HG02938 (cell line): ENCODE measurements at regions not wholly inside any gene's neighbourhood (a gene's known extent, or its start where the extent isn't known, plus 50 kb on each side); places are given as distances from the start of the nearest gene placed in this dataset.
"Not testable (repeated sequence)": the region's sequence is repeated elsewhere in the genome, so short reads cannot be mapped to it uniquely, and the experiment has no call there.

Source experiments
- ATAC-seq: cut with Tn5 transposase; IDR thresholded peaks from one replicate; pipeline ENCODE4 v1.9.1; 2021; ENCODE audit warnings: mild to moderate bottlenecking, moderate library complexity; ENCODE audit not compliant: unreplicated experiment

- ATAC-seq: no peak
Observed at GRCh38 chr5:7202846-7203245, 193.1 kb upstream of the ADCY2 start.

DNA sequence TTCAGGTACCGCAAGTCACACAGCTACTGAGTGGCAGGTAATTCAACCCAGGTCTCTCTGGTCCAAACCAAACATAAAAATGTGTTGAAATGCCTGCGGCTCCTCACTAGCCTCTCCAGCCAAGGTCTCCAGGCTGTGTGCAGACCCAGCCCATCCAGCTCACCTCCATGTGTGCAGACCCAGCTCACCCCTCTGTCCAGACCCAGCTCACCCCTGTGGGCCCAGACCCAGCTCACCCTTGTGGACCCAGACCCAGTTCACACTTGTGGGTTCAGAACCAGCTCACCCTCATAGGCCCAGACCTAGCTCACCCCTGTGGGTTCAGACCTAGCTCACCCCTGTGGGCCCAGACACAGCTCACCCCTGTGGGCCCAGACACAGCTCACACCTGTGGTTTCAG, 188.0 kb upstream of the ADCY2 start:
- no peak for ATAC-seq

DNA sequence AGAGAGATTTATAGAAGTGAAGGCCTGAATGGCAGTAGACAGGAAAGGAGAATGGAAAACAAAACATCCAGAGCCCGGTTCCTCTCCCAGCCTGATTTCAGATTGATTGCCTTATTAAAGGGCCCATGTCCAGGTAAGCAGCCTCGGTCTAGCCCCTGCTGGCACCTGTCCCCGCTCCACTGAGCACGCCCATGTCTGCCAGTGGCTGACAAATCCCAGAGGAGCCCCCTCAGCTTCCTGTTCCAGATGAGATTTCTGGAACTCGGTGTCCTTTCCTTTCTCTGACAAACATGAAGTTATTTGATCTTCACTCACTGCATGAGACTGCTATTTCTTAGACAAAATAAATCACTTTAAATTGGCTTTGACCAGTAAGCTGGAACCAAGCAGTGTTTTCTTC, 187.0 kb upstream of the ADCY2 start:
- no peak for ATAC-seq

- ATAC-seq: no peak
Observed at GRCh38 chr5:7209658-7210057, 186.3 kb upstream of the ADCY2 start.

- ATAC-seq: no peak
Observed at GRCh38 chr5:7210549-7210948, 185.4 kb upstream of the ADCY2 start.

GRCh38 chr5:7213525-7213924, 182.4 kb upstream of the ADCY2 start:
- ATAC-seq: no peak

DNA sequence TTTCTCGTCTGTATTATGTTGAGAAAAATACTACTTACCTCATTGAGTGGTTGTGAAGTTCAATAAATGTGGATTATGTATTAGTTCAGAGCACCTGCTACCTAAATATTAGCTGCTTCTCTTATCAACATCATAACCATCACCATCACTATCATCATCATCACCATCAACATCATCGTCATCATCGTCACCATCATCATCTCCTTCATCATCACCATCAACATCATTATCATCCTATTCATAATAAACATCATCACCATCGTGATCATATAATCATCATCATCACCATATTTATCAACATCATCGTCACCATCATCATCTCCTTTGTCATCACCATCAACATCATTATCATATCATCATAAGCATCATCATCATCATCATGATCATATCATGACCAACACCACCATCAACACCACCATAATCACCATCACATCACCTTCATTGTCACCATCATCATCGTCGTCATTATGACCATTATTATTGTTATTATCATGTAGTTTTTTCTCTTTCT, 181.0 kb upstream of the ADCY2 start:
- no peak for ATAC-seq

- no peak for ATAC-seq
Observed at GRCh38 chr5:7218141-7218540, 177.8 kb upstream of the ADCY2 start.

DNA sequence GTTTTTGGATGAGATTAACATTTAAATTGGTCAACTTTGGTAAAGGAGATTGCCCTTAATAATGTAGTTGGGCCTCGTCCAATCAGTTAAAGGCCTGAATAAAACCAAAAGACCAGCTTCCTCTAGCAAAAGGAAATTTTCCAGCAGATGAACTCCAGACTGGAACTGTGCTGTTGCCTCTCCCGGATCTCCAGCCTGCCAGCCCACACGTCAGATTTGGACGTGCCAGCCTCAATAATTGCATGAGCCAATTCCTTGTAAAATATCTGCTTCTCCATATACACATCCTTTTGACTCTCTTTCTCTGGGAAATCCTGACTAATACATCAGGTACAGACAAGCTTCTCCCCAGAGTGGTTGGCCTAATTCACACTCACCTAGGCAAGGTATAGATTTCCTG, 175.8 kb upstream of the ADCY2 start:
- no peak for ATAC-seq

- no peak for ATAC-seq
Observed at GRCh38 chr5:7221041-7221440, 174.9 kb upstream of the ADCY2 start.

GRCh38 chr5:7225826-7226225, 170.1 kb upstream of the ADCY2 start:
- no peak for ATAC-seq

DNA sequence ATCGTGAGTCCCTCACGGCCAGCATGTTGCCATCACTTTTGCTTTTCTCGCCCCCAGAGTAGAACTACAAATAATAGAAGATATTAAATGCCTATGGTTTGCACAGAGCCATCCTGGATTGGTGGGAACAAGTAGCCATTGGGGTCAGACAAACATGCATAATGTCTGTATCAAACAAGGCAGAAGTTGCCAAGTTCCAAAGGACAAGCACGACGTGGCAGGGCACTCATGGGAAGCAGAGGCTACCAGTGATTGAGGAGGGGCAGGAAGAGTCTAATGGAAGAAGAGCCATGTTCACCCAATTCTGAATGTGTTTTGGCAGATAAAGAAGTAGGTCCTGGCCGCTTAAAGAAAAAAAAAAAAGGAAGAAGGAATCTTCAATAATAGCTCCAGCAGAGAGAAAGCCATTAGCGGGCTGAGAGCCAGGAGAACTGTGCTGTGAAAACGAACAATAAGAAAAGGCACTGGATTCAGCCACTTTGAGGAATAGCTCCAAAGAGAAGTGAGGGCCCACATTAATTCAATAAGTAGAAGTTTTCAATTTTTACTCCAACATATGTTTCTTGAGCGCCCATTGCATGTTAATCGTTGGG, 153.7 kb upstream of the ADCY2 start:
- no peak for ATAC-seq

DNA sequence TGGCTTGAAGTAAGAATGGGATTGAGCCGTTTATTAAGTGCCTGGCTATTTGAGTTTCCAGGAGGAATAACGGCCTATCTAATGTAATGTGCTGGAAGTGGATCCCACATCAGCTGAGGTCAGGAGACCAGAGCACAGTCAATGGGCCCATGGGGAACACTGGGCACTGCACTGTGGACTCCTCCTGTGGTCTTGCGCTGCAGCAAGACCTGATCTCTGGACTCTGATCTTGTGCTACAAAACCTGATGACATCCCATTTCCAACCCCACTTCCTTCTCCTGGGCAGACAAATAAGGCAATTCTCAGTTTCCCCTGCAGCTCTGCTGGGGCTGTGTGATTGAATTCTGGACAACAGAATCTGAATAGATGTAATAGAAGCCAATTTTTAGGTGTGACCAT, 151.7 kb upstream of the ADCY2 start:
- no peak for ATAC-seq

- no peak for ATAC-seq
Observed at GRCh38 chr5:7245121-7245651, 150.8 kb upstream of the ADCY2 start.

DNA sequence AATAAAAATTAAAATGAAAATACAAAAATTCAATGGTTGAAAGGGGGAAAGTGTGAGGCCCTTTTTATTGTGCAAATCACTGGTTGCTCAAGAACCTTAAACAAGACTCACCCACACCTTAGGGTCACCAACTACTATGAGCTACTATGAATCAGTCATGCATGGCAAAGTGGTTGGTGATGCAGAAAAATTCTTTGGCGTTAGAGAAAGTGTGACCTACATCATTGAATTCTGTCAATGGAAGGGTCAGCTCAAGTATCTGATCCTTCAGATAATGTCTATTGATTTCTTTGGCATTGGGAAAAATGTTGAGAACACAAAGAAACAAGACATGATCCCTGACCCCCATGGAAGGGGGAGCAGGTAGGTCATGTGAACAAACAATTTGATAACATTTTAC, 149.7 kb upstream of the ADCY2 start:
- ATAC-seq: no peak

DNA sequence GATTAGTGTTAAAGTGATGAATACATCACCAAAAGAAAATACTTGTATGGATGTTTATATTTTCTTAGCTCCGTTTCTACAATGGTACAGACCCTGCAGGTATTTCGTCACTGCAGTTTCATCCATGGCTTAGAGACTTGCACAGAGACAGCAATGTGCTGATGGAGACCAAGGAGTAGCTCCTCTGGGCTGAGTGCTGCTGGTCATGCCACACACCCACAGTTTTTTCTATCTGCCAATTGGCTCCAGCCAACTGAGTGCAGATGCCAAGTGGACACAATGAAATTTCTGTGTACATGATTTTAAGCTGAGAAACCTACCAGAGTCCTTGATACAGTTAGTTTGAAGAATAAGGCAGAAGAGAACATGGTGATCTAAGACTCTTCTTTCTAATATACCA, 145.9 kb upstream of the ADCY2 start:
- ATAC-seq: no peak

- no peak for ATAC-seq
Observed at GRCh38 chr5:7250611-7251010, 145.3 kb upstream of the ADCY2 start.

DNA sequence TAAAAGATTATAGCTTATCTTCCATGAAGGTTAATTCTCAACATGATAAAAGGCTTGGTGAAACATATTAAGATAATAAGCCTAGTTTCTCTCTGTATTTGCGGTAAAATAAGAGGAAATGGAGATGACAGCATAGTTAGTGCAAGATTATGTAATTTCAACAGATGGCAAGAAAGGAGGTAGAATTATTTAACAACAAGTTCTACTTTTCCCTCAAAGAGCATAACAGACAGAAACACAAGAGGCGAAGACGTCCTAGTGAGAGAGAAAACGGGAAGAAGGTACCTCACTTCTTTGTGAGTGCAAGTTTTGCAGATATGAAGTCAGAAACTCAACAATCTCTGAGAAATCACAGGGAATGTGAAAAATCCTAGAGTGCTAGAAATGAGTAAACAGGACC, 144.8 kb upstream of the ADCY2 start:
- no peak for ATAC-seq

DNA sequence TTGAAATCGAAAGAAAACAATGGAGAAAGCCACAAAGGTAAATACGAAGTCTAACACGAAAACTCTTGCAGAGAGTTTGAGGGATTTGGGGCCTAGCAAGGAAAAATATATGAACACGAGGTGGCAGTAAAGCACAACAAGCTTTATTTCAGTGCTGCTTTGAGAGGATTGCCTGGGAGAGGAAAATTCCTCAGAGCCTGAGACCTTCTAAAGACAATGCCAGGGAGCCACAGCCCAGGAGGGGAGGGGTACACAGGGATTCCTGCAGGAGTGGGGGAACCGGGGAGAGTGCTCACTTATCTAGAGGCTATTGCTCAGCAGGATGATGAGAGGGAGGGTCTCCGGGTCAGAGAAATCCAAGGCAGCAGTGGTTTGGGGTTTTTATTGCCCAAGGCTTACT, 134.9 kb upstream of the ADCY2 start:
- no peak for ATAC-seq

DNA sequence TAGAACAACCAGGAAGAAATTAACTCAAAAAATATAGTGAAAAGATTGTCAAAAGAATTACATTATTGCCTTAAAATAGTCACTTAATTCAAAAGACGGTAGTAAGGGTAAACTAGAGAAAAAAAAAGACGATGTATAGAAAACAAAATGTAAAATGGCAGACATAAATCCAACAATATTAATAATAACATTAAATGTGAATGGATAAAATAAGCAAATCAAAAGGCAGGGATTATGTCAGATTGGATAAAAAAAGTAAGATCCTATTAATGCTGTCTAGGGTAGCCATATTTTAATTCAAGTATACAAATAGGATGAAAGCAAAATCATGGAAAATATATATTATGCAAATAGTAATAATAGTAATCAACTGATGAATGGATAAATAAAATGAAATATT, 134.0 kb upstream of the ADCY2 start:
- no peak for ATAC-seq

- not testable (repeated sequence) for ATAC-seq
Observed at GRCh38 chr5:7263398-7264015, 132.4 kb upstream of the ADCY2 start.

DNA sequence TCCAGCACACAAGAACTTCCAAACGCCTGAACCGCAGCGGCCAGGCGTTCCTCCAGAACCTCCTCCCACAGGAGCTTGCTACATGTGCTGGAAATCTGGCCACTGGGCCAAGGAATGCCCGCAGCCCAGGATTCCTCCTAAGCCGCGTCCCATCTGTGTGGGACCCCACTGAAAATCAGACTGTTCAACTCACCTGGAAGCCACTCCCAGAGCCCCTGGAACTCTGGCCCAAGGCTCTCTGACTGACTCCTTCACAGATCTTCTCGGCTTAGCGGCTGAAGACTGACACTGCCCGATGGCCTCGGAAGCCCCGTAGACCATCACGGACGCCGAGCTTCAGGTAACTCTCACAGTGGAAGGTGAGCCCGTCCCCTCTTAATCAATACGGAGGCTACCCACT, 130.2 kb upstream of the ADCY2 start:
- ATAC-seq: not testable (repeated sequence)

GRCh38 chr5:7268722-7269121, 127.2 kb upstream of the ADCY2 start:
- not testable (repeated sequence) for ATAC-seq
